Skin of body (tissue), 1 donor: ENCODE measurements at regions not wholly inside any gene's neighbourhood (a gene's known extent, or its start where the extent isn't known, plus 50 kb on each side); places are given as distances from the start of the nearest gene placed in this dataset.
"Not testable (repeated sequence)": the region's sequence is repeated elsewhere in the genome, so short reads cannot be mapped to it uniquely, and the experiment has no call there.

Experiments
- DNase-seq: peaks from one replicate; lab custom pipeline; 2025; lab: John Stamatoyannopoulos, UW

GRCh38 chr6:49110916-49111315 lies 352.1 kb downstream of the MMUT start:
- DNase-seq, result no peak

GRCh38 chr6:49097664-49098063 lies 365.4 kb downstream of the MMUT start:
- DNase-seq, result not testable (repeated sequence)

DNA sequence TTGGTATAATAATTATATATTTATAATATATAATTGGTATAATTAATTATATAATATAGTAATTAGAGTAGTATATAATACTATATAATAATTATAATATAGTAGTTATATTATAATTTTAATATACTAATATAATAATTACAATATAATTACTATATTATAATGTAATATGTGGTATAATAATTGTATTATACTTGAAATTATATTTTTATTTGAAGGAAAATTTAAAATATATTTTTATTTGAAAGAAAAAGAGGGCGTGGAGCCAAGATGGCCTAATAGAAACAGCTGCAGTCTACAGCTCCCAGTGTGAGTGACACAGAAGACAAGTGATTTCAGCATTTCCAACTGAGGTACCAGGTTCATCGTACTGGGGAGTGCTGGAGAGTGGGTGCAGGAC lies 365.9 kb downstream of the MMUT start:
- no peak for DNase-seq

DNA sequence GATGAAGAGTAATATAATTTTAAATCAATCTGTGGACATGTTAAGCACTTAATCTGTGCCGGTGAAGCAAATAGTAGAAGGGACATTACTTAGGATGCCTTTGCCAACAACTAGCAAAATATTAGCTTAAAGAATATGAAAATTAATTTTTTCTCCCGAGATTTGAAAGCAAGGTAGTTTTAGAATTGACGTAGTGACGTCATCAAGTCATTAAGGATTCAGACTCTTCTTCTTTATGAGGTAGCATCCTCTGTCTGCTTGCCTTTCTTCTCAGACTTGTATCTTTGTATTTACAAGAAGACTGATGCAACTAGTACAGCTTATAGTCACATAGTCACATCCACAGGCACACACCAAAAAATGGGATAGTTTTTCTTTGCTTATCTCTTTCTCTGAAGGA lies 374.4 kb downstream of the MMUT start:
- DNase-seq, result no peak

- no peak for DNase-seq
These were observed 375.7 kb downstream of the MMUT start for GRCh38 chr6:49087369-49087768.

DNA sequence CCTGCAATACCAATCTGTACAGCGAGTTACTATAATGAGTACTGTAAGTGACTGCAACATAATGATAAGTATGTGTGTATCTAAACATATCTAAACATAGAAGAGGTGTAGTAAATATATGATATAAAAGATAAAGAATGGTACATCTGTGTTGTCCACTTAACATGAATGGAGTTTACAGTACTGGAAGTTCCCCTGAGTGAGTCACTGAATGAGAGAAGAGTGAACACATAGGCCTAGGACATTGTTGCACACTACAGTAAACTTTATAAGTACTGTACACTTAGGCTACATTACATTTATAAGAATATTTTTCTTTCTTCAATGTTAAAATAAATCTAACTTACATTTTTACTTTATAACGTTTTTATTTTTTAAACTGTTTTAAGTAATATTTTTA lies 380.4 kb downstream of the MMUT start:
- no peak for DNase-seq

DNA sequence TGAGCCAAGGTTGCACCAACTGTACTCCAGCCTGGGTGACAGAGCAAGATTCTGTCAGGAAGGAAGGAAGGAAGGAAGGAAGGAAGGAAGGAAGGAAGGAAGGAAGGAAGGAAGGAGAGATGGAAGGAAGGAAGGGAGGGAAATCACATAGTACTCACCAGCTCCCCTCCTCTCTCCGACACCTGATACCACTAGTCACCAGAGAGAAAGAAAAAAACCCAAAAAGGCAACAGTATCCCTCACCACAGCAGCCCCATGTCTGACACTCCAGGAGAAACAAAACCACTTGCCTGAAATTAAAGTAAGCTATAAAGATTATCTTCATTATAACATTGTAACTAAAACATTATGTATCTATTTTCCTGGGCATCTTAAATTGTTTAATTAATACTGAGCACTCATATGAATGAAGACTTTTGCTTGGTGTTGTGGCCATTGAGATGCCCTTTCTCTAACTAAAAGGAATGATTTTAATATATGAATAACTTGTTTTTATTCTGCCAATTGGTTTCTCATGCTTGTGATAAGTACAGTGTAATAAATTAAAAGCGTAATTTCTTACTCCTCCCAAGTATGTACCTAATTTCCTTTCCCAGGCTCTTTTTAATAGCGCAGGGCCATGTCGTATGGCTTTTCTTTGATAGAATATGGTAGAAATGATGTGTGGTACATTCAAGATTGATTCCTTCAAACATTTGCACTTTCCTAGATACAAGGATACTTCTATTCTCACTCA lies 390.0 kb downstream of the MMUT start:
- no peak for DNase-seq

- no peak for DNase-seq
These were observed 390.9 kb downstream of the MMUT start for GRCh38 chr6:49072146-49072545.

DNA sequence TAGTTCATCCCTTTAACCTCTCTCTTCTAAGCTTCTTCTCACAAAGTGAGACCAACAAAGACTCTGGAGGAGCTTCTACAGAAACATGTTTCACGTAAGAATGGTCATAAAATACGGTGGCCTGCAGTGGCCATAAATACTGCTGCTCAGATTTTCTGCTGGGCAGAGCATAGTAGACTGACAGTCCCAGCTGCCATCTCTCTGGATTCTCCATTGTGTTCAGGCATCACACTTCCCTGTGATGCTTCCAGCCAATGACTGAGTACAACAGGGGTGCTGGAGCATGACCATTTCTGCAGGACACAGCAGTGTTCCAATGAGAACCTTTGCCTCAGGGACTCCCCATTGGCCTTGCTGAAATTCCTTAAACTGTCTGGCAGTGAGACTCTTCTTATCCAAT lies 392.6 kb downstream of the MMUT start:
- no peak for DNase-seq

DNA sequence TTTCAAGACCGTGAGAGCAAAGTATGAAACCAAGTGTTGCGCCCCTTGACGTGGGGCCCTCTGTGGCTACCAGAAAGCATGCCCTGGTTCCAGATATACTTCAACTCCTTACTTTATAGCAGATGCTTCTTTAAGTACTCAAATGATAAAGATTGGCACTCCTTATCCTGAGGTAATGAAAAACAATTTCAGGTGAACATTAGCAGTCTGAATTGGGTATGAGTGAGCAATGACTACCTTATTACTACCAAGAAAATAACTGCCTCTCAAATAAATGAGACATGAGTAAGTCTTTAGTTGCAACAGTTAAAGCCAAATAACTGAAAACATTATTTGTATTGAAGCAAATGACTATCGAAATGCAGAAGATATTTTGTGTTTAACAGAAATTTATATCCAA lies 408.7 kb downstream of the MMUT start:
- no peak for DNase-seq

DNA sequence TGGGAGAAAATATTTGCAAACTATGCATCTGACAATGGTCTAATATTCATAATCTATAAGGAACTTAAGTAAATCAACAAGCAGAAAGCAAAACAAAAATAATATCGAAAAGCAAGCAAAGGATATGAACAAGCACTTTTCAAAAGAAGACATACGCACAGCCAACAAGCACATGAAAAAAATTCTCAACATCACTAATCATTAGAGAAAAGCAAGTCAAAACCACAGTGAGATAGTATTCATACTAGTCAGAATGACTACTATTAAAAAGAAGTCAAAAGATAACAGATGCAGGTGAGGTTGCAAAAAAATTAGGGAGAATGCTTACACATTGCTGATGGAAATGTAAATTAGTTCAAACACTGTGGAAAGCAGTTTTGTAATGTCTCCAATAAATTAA lies 410.2 kb downstream of the MMUT start:
- no peak for DNase-seq

DNA sequence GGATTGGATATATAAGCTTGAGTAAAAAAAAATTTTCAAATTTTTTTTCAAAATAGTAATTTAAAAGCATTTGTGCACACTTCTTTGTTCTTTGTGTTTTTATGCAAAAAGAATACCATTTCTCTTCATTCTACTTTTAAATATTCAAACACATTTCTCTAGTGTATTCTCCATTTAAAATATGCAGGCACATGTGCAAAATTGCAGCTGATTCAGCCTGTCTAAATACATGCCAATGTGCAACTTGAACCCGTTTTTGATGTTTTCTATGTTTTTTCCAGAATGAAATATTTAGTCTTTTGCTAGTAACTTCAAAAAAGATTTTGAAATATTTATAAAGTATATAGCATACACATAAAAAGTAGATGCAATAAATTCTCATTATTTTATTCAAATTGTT lies 411.8 kb downstream of the MMUT start:
- no peak for DNase-seq

DNA sequence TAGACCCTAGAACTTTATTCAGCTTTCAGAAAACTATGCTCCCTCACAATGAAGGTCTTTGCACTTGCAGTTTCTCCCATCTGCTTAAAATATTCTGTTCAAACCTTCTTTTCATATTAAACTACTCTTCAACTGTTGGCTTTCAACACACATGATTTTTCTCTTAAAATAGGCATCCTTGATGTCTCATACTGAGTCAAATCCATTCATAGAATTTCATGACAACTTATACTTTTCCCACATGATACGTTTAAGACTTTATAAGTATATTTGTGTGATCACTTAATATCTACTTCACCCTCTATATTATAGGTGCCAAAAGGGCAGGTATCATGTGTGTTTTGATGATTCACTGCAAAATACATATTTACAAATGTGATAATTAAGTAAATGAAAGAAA lies 412.5 kb downstream of the MMUT start:
- no peak for DNase-seq

DNA sequence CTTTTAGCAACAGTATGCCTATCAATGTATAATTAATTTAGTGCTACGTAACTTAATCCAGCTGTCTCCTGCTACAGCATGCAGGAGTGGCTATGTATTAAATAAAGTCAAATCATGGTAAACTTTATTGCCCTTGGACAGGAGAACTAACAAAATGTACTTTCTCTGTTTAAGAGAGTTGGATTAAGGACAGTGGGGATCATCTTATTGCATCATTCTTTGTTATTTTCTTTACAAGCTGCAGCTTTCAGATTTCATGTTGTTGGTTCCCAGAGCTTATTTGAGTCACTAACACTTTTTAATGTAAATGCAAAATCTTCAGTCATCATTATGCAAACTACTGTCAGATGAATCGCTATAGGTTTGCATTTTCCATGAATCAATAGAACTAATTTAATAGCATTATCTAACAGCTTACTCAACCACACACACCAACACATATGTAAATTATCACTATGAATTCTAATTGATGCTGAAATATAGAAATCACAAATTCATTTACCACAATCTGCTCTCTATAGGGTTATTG lies 424.7 kb downstream of the MMUT start:
- no peak for DNase-seq

DNA sequence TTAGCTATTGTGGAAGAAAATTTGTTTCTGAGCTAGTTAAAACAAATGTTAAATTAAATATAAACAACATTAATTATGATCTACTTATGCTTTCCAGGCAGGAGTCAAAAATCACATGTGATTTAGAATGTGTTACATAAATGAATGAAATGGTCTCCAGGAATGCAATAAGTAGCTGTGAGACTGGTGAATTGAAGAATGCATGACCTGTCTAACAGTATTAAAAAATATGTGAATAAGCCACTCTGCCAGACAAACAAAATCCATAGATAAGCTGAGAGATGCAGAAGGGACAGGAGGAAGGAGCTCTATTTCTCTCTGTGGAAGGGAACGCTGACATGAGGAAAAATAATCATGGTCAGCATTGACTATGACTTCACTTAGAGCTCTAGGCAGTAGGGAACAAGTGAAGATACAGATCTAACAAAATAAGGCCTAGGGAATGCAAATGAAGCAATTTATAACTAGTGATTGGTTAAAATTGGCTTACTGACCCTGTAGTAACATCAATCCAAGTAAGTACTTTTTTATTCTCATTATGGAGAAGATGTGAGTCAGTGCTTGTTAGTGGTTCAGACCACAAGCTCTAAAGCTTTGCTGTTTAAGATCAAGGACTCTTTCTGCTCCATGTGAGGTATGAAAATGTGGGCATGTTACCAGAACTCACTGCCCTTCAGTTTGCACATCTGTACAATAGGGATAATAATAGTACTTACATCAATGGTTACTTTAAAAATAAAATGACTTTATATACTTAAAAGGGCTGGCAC lies 432.6 kb downstream of the MMUT start:
- DNase-seq, result no peak

DNA sequence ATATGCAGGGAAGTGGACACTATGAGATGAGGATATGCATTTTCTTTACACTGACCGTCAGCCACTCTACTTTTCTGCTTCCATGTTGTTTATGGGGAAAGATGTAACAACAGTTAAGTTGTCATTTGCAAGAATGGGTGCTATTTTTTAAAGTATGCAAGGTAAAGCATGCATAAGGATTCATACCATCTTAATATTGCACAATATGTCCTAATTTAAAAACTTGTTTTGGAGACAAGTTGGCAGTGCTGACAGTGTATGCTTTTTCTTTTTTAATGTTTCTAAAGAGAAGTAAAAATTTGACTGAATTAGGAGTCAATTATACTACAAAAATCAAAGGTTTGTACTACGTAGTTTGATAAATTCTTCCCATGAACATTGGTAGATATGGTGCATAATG lies 435.4 kb downstream of the MMUT start:
- DNase-seq, result no peak

DNA sequence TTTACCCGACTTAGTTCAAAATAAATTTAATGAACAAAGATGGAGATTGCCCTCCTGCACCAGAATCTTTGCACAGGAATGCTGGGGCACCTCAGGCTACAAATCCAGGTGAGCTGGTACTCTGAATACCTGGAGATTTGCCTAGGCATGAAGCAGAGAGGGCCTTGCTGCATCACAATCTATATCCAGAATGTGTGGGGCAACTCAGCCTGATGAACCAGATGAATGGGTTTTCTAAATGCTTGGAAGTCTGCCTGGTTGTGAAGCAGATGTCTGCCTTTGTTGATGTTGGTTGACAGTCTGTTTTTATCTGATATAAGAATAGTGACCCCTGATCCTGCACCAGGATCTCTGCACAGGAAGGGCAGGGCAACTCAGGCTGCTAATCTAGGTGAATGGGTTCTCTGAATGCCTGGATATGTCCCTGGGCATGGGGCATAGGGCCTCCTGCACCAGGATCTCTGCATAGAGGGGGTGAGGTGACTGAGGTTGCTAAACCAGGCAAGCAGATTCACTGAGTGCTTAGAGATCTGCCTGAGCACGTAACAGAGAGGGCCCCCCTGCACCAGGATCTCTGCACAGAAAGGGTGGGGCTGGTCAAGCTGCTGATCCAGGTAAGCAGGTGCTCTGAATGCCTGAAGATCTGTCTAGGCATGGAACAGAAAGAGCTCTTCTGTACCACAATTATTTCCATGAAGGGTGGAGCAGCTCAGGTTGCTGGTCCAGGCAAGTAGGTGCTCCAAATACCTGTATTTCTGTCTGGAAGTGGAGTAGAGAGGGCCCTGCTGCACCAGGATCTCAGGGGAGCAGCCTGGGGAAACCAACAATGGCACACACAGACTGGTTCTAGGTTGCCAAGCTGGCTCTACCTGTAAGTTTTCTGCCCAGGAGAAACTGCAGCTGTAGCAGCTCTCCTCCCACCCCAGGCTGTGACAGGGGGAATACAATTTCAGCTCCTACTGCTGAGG lies 437.5 kb downstream of the MMUT start:
- no peak for DNase-seq

GRCh38 chr6:49004801-49005200 lies 458.3 kb downstream of the MMUT start:
- no peak for DNase-seq

DNA sequence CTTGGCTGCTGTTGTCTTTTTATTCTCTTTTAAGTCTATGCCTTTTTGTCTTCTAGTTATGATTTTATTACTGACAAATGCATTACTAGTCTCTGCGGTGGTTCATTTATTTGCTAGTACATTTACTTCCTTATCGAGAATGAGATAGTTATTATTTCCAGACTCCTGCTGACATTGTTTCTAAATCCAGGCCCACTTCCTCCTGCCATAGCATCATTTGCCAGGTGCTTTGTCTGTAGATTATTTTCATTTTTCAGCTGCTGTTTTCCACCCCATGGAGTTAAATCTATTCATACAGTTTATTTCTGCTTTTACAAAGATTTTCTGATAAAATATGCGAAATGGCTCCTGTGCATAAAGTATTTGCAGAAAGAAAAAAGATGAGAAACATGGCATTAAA lies 459.7 kb downstream of the MMUT start:
- no peak for DNase-seq

DNA sequence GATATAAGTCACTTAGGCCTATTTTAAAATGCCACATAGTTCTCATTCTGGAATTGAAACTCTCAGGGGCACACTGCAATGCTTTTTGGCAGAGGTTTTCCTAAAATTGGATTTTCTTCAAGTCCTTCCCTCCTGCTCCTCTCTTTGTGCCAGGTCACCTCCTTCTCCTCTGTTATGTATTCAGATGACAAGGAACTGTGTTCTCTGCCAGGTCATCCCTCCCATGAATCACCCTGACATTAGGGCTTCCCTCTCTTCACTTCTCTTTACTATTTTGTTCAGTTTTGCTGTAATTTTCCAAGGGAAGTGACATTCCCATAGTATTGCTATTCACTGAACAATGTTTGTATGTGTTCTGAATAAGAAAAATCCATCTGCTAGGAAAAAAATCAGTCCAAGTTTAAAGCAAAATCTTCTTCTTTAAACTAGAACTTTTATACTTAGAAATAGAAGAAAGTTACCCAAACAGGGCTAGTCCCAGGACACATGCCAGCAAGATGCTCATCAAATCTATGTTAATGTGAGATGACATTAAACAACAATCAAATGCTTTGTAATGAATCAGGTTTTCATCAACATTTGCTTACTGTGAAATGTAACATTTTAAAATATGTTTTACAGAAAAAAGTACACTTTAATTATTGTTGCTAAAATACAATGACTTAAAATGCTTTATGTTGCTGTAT lies 461.1 kb downstream of the MMUT start:
- DNase-seq, result no peak

- no peak for DNase-seq
These were observed 464.5 kb downstream of the MMUT start for GRCh38 chr6:48998574-48998973.
